SK-N-SH treated with all-trans-retinoic acid at 6 μM for 48 hours (cell line): ENCODE measurements at regions not wholly inside any gene's neighbourhood (a gene's known extent, or its start where the extent isn't known, plus 50 kb on each side); places are given as distances from the start of the nearest gene placed in this dataset.

ENCODE experiments used
- ISL1 ChIP-seq: fragments of 250-450 bp; sonication (Bioruptor Pico); IDR thresholded peaks from 2 replicates; pipeline ENCODE4 v2.1.2; 2022; ENCODE audit warnings: mild to moderate bottlenecking, moderate library complexity
- PATZ1 ChIP-seq: fragments of 250-450 bp; sonication (Bioruptor Pico); IDR thresholded peaks from 2 replicates; pipeline ENCODE4 v1.8.0; 2020; ENCODE audit warnings: mild to moderate bottlenecking, moderate library complexity, borderline replicate concordance
- ZFP3 ChIP-seq: fragments of 250-450 bp; sonication (Bioruptor Pico); IDR thresholded peaks from 2 replicates; pipeline ENCODE4 v1.5.0; 2020; ENCODE audit warnings: mild to moderate bottlenecking, moderate library complexity
- ZFP30 ChIP-seq: fragments of 450-650 bp; formaldehyde crosslinking; IDR thresholded peaks from 2 replicates; pipeline ENCODE4 v1.5.0; 2022; ENCODE audit warnings: mild to moderate bottlenecking, moderate library complexity
- ZNF565 ChIP-seq: fragments of 450-650 bp; formaldehyde crosslinking; conservative IDR thresholded peaks from 2 replicates; pipeline ENCODE4 v1.5.0; 2020; ENCODE audit warnings: low read depth, mild to moderate bottlenecking, moderate library complexity

- TF ChIP-seq ISL1 (CRISPR knock-in tag) = no peak
- no peak for TF ChIP-seq ZNF565 (CRISPR knock-in tag)
- no peak for TF ChIP-seq ZFP30 (CRISPR knock-in tag)
- TF ChIP-seq PATZ1 (CRISPR knock-in tag) = no peak
- TF ChIP-seq ZFP3 (CRISPR knock-in tag) = no peak
Measured at GRCh38 chr13:103328899-103329298, 262.7 kb upstream of the SLC10A2 start.
